T-helper 17 cell (primary cell): ENCODE measurements at regions not wholly inside any gene's neighbourhood (a gene's known extent, or its start where the extent isn't known, plus 50 kb on each side); places are given as distances from the start of the nearest gene placed in this dataset.

Experiments
- ATAC-seq: fragments of 150-1000 bp; cut with Tn5 transposase; 2 replicates; pipeline ENCODE4 v1.10.0; 2021; ENCODE audit warnings: mild to moderate bottlenecking, moderate library complexity
- DNase-seq, 3 donors: peaks; one replicate each; pipeline versions ENCODE4 v3.0.0 to v3.0.0-alpha.2; 2020 to 2021
- H3K9me3 ChIP-seq: one replicate; pipeline ENCODE4 v1.7.0; 2013; ENCODE audit warnings: low read length, mild to moderate bottlenecking; ENCODE audit not compliant: control insufficient read depth, poor library complexity, severe bottlenecking
- H3K27ac Mint-ChIP-seq: one replicate; pipeline ENCODE4 v1.8.0; 2022; ENCODE audit warnings: mild to moderate bottlenecking, moderate library complexity, mixed read lengths
- H3K27me3 Mint-ChIP-seq: one replicate; pipeline ENCODE4 v1.8.0; 2022; ENCODE audit warnings: mixed read lengths
- H3K36me3 Mint-ChIP-seq: one replicate; pipeline ENCODE4 v1.8.0; 2022; ENCODE audit warnings: low read depth, mixed read lengths
- H3K4me1 Mint-ChIP-seq: one replicate; pipeline ENCODE4 v1.8.0; 2022; ENCODE audit warnings: mild to moderate bottlenecking, mixed read lengths
- H3K4me3 Mint-ChIP-seq: one replicate; pipeline ENCODE4 v1.8.0; 2022; ENCODE audit warnings: mild to moderate bottlenecking, moderate library complexity, mixed read lengths

- no peak overlapping the region for H3K27ac Mint-ChIP-seq
- no peak for ATAC-seq
Observed at GRCh38 chr2:154591294-154591820, 107.1 kb upstream of the KCNJ3 start.

GRCh38 chr2:154599189-154599588 is 99.3 kb upstream of the KCNJ3 start:
- no peaks in the 10 kb centered on the region for H3K4me1 Mint-ChIP-seq
- H3K4me3 Mint-ChIP-seq, result no peak overlapping the region
- H3K36me3 Mint-ChIP-seq, result no peaks in the 10 kb centered on the region
- no peaks in the 10 kb centered on the region for H3K9me3 ChIP-seq
- no peak for ATAC-seq
- H3K27ac Mint-ChIP-seq, result no peak overlapping the region
- no peaks in the 10 kb centered on the region for H3K27me3 Mint-ChIP-seq
- DNase-seq, result no peak

More at GRCh38 chr2:154591294-154591820, 107.1 kb upstream of the KCNJ3 start:
- DNase-seq, result no peak
- Mint-ChIP-seq H3K4me1 (no peaks in the 10 kb centered on the region), H3K4me3 (no peak overlapping the region), H3K36me3 (no peaks in the 10 kb centered on the region), H3K27me3 (no peaks in the 10 kb centered on the region)
- no peaks in the 10 kb centered on the region for H3K9me3 ChIP-seq

GRCh38 chr2:154600927-154601494 is 97.5 kb upstream of the KCNJ3 start:
- no peak for ATAC-seq
- H3K4me3 Mint-ChIP-seq, result no peak overlapping the region
- H3K27me3 Mint-ChIP-seq, result no peaks in the 10 kb centered on the region
- no peak overlapping the region for H3K27ac Mint-ChIP-seq
- no peaks in the 10 kb centered on the region for H3K9me3 ChIP-seq
- H3K4me1 Mint-ChIP-seq, result no peaks in the 10 kb centered on the region
- DNase-seq, result no peak
- H3K36me3 Mint-ChIP-seq, result no peaks in the 10 kb centered on the region

- H3K4me3 Mint-ChIP-seq, result no peak overlapping the region
- H3K9me3 ChIP-seq, result no peaks in the 10 kb centered on the region
- H3K4me1 Mint-ChIP-seq, result no peaks in the 10 kb centered on the region
- no peaks in the 10 kb centered on the region for H3K36me3 Mint-ChIP-seq
- ATAC-seq (no peak), DNase-seq (no peak)
- no peaks in the 10 kb centered on the region for H3K27me3 Mint-ChIP-seq
- no peak overlapping the region for H3K27ac Mint-ChIP-seq
Observed at GRCh38 chr2:154603682-154604081, 94.8 kb upstream of the KCNJ3 start.

- H3K4me3 Mint-ChIP-seq, result no peak overlapping the region
- H3K27ac Mint-ChIP-seq, result no peak overlapping the region
- H3K4me1 Mint-ChIP-seq, result no peaks in the 10 kb centered on the region
- H3K27me3 Mint-ChIP-seq, result no peaks in the 10 kb centered on the region
- ATAC-seq (no peak), DNase-seq (no peak)
- H3K36me3 Mint-ChIP-seq, result no peaks in the 10 kb centered on the region
- H3K9me3 ChIP-seq, result no peaks in the 10 kb centered on the region
Observed at GRCh38 chr2:154608438-154608837, 90.1 kb upstream of the KCNJ3 start.

- Mint-ChIP-seq H3K27ac (no peak overlapping the region), H3K36me3 (no peaks in the 10 kb centered on the region), H3K4me1 (no peaks in the 10 kb centered on the region), H3K27me3 (no peaks in the 10 kb centered on the region), H3K4me3 (no peak overlapping the region)
- DNase-seq (no peak), ATAC-seq (no peak)
- H3K9me3 ChIP-seq, result no peaks in the 10 kb centered on the region
Observed at GRCh38 chr2:154614906-154615305, 83.6 kb upstream of the KCNJ3 start.

GRCh38 chr2:154616659-154617058 is 81.8 kb upstream of the KCNJ3 start:
- Mint-ChIP-seq H3K4me1 (no peaks in the 10 kb centered on the region), H3K36me3 (no peaks in the 10 kb centered on the region), H3K27ac (no peak overlapping the region), H3K27me3 (no peaks in the 10 kb centered on the region), H3K4me3 (no peak overlapping the region)
- ATAC-seq (no peak), DNase-seq (no peak)
- H3K9me3 ChIP-seq, result no peaks in the 10 kb centered on the region

GRCh38 chr2:154620471-154620870 is 78.0 kb upstream of the KCNJ3 start:
- DNase-seq (no peak), ATAC-seq (no peak)
- H3K9me3 ChIP-seq, result no peaks in the 10 kb centered on the region
- no peak overlapping the region for H3K27ac Mint-ChIP-seq
- no peaks in the 10 kb centered on the region for H3K36me3 Mint-ChIP-seq
- H3K4me1 Mint-ChIP-seq, result no peaks in the 10 kb centered on the region
- no peak overlapping the region for H3K4me3 Mint-ChIP-seq
- no peaks in the 10 kb centered on the region for H3K27me3 Mint-ChIP-seq

GRCh38 chr2:154623819-154624218 is 74.7 kb upstream of the KCNJ3 start:
- H3K9me3 ChIP-seq, result no peaks in the 10 kb centered on the region
- no peak overlapping the region for H3K27ac Mint-ChIP-seq
- H3K4me3 Mint-ChIP-seq, result no peak overlapping the region
- no peaks in the 10 kb centered on the region for H3K4me1 Mint-ChIP-seq
- no peak for ATAC-seq
- no peaks in the 10 kb centered on the region for H3K36me3 Mint-ChIP-seq
- DNase-seq, result no peak
- H3K27me3 Mint-ChIP-seq, result no peaks in the 10 kb centered on the region

GRCh38 chr2:154637456-154637855 is 61.0 kb upstream of the KCNJ3 start:
- Mint-ChIP-seq H3K36me3 (no peaks in the 10 kb centered on the region), H3K4me1 (no peaks in the 10 kb centered on the region), H3K27ac (no peak overlapping the region), H3K27me3 (no peaks in the 10 kb centered on the region), H3K4me3 (no peak overlapping the region)
- H3K9me3 ChIP-seq, result no peaks in the 10 kb centered on the region
- ATAC-seq, result no peak
- no peak for DNase-seq

- no peak overlapping the region for H3K4me3 Mint-ChIP-seq
- no peaks in the 10 kb centered on the region for H3K4me1 Mint-ChIP-seq
- H3K9me3 ChIP-seq, result no peaks in the 10 kb centered on the region
- H3K36me3 Mint-ChIP-seq, result no peaks in the 10 kb centered on the region
- no peak for ATAC-seq
- DNase-seq, result no peak
- no peak overlapping the region for H3K27ac Mint-ChIP-seq
- H3K27me3 Mint-ChIP-seq, result no peaks in the 10 kb centered on the region
Observed at GRCh38 chr2:154638783-154639182, 59.7 kb upstream of the KCNJ3 start.

GRCh38 chr2:154640000-154640399 is 58.5 kb upstream of the KCNJ3 start:
- ATAC-seq (no peak), DNase-seq (no peak)
- no peaks in the 10 kb centered on the region for H3K27me3 Mint-ChIP-seq
- H3K9me3 ChIP-seq, result no peaks in the 10 kb centered on the region
- no peak overlapping the region for H3K4me3 Mint-ChIP-seq
- no peaks in the 10 kb centered on the region for H3K4me1 Mint-ChIP-seq
- H3K36me3 Mint-ChIP-seq, result no peaks in the 10 kb centered on the region
- H3K27ac Mint-ChIP-seq, result no peak overlapping the region
